HepG2 (cell line): ENCODE measurements at regions not wholly inside any gene's neighbourhood (a gene's known extent, or its start where the extent isn't known, plus 50 kb on each side); places are given as distances from the start of the nearest gene placed in this dataset.

Experiments used
- ADNP ChIP-seq: sonication (generic); formaldehyde crosslinking; IDR thresholded peaks from 2 replicates; pipeline ENCODE4 v1.4.0; 2020; ENCODE audit warnings: missing genetic modification reagents
- DR1 ChIP-seq: sonication (generic); formaldehyde crosslinking; IDR thresholded peaks from 2 replicates; pipeline ENCODE4 v1.8.0; 2021; ENCODE audit warnings: mild to moderate bottlenecking, missing genetic modification reagents, inconsistent platforms
- FOXA3 ChIP-seq: IDR thresholded peaks from 2 replicates; pipeline ENCODE4 v1.6.1; 2016; ENCODE audit warnings: missing genetic modification reagents, missing compliant biosample characterization
- PHF8 ChIP-seq: sonication (generic); formaldehyde crosslinking; IDR thresholded peaks from 2 replicates; pipeline ENCODE4 v1.5.0; 2020; ENCODE audit warnings: missing genetic modification reagents
- SMAD9 ChIP-seq: sonication (generic); formaldehyde crosslinking; IDR thresholded peaks from 2 replicates; pipeline ENCODE4 v1.5.1; 2020; ENCODE audit warnings: mild to moderate bottlenecking, missing genetic modification reagents
- ZFX ChIP-seq: sonication (generic); formaldehyde crosslinking; IDR thresholded peaks from 2 replicates; pipeline ENCODE4 v1.4.0; 2020; ENCODE audit warnings: mild to moderate bottlenecking, low read depth, missing genetic modification reagents, moderate library complexity
- ZMAT3 ChIP-seq: sonication (generic); formaldehyde crosslinking; conservative IDR thresholded peaks from 2 replicates; pipeline ENCODE4 v1.7.0; 2021; ENCODE audit warnings: missing genetic modification reagents
- ZMYM3 ChIP-seq: sonication (generic); formaldehyde crosslinking; IDR thresholded peaks from 2 replicates; pipeline ENCODE4 v1.5.1; 2020; ENCODE audit warnings: mild to moderate bottlenecking, missing genetic modification reagents
- ZNF441 ChIP-seq: sonication (generic); formaldehyde crosslinking; IDR thresholded peaks from 2 replicates; pipeline ENCODE4 v1.7.0; 2021; ENCODE audit warnings: missing genetic modification reagents, borderline replicate concordance
- ZNF556 ChIP-seq: sonication (generic); formaldehyde crosslinking; IDR thresholded peaks from 2 replicates; pipeline ENCODE4 v1.4.0; 2020; ENCODE audit warnings: mild to moderate bottlenecking, missing genetic modification reagents, borderline replicate concordance
- ZNF563 ChIP-seq: sonication (generic); formaldehyde crosslinking; IDR thresholded peaks from 2 replicates; pipeline ENCODE4 v1.8.0; 2022; ENCODE audit warnings: mild to moderate bottlenecking, moderate library complexity, missing genetic modification reagents
- TF ChIP-seq, protein P1 (sequence below): sonication (generic); formaldehyde crosslinking; IDR thresholded peaks from 2 replicates; pipeline ENCODE4 v1.4.0; 2020; ENCODE audit warnings: missing genetic modification reagents, borderline replicate concordance
- TF ChIP-seq, protein P2 (sequence below): IDR thresholded peaks from 2 replicates; pipeline ENCODE4 v1.6.1; 2012; ENCODE audit warnings: inconsistent platforms
- TF ChIP-seq, protein P3 (sequence below): sonication (generic); formaldehyde crosslinking; IDR thresholded peaks from 2 replicates; pipeline ENCODE4 v1.8.0; 2022; ENCODE audit warnings: missing genetic modification reagents, mild to moderate bottlenecking, borderline replicate concordance
- TF ChIP-seq, protein P4 (sequence below): IDR thresholded peaks from 2 replicates; pipeline ENCODE4 v1.6.1; 2018; ENCODE audit warnings: missing genetic modification reagents
- TF ChIP-seq, protein P5 (sequence below): sonication (generic); formaldehyde crosslinking; IDR thresholded peaks from 2 replicates; pipeline ENCODE4 v1.4.0; 2020; ENCODE audit warnings: missing genetic modification reagents, borderline replicate concordance
- TF ChIP-seq, protein P6 (sequence below): sonication (generic); formaldehyde crosslinking; IDR thresholded peaks from 2 replicates; pipeline ENCODE4 v1.4.0; 2020; ENCODE audit warnings: missing genetic modification reagents

DNA sequence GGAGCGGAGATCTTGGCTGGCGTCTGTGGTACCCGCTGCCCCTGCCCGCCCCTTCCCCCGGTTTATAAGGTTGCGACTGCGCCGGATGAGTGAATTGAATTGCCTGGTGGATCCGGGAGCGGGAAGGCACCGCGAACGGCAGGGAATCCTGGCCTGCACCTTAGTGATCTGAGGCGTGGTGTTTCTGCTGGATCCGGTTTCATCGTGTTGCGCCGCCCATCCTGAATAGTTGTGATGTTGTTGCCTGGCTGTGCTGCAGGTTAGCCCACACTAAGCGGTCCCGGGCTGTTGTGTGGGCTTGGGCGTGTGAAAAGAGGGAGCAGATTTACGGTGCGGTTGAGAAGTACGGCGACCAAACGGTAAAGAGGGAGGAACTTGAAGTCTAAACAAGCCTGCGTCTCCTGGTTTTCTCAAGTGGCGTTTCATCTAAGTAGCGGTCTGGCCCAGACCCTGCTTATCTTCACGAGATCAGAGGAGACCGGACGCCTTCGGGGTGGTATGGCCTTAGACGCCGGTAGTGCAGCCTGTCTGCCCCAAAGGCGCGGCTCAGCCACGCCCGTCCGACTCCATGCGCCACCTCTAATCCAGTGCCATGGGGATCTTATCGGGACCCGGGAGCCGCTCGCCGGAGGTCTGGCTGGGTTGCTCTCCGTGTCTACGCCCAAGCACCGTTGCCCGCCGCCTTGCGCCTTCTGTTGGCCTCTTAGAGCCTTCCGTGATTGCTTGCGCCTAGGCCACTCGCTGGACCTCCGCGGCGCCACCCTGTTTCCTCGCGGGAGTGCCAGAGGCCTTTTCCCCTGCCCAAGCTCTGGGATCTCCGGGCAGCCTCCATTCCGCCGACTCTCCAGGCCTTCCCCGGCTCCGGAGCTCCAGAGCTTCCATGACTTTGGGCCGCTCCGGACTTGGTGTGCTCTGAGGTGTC, 87.5 kb upstream of the RHOU start (continued):
- TF ChIP-seq ZNF556 (CRISPR knock-in tag) (no peak; the same call in 1 of the 2 replicates), PHF8 (CRISPR knock-in tag) (peak; percentile 17; the same call in 1 of the 2 replicates), DR1 (CRISPR knock-in tag) (no peak), ZNF563 (CRISPR knock-in tag) (peak; percentile 57; the same call in 1 of the 2 replicates), ZMAT3 (CRISPR knock-in tag) (peak; percentile 76; the same call in 1 of the 2 replicates), ZFX (CRISPR knock-in tag) (peak; percentile 71), ADNP (CRISPR knock-in tag) (no peak), ZNF441 (CRISPR knock-in tag) (peak; percentile 51; the same call in 1 of the 2 replicates), FOXA3 (CRISPR knock-in tag) (peak; percentile 46), ZMYM3 (CRISPR knock-in tag) (peak; percentile 40; the same call in 1 of the 2 replicates), SMAD9 (CRISPR knock-in tag) (no peak)
- TF ChIP-seq, protein P1, sequence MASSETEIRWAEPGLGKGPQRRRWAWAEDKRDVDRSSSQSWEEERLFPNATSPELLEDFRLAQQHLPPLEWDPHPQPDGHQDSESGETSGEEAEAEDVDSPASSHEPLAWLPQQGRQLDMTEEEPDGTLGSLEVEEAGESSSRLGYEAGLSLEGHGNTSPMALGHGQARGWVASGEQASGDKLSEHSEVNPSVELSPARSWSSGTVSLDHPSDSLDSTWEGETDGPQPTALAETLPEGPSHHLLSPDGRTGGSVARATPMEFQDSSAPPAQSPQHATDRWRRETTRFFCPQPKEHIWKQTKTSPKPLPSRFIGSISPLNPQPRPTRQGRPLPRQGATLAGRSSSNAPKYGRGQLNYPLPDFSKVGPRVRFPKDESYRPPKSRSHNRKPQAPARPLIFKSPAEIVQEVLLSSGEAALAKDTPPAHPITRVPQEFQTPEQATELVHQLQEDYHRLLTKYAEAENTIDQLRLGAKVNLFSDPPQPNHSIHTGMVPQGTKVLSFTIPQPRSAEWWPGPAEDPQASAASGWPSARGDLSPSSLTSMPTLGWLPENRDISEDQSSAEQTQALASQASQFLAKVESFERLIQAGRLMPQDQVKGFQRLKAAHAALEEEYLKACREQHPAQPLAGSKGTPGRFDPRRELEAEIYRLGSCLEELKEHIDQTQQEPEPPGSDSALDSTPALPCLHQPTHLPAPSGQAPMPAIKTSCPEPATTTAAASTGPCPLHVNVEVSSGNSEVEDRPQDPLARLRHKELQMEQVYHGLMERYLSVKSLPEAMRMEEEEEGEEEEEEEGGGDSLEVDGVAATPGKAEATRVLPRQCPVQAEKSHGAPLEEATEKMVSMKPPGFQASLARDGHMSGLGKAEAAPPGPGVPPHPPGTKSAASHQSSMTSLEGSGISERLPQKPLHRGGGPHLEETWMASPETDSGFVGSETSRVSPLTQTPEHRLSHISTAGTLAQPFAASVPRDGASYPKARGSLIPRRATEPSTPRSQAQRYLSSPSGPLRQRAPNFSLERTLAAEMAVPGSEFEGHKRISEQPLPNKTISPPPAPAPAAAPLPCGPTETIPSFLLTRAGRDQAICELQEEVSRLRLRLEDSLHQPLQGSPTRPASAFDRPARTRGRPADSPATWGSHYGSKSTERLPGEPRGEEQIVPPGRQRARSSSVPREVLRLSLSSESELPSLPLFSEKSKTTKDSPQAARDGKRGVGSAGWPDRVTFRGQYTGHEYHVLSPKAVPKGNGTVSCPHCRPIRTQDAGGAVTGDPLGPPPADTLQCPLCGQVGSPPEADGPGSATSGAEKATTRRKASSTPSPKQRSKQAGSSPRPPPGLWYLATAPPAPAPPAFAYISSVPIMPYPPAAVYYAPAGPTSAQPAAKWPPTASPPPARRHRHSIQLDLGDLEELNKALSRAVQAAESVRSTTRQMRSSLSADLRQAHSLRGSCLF, result 0 out of 2 replicates have a peak, but pooled peaks have one; percentile 31
- TF ChIP-seq, protein P2, sequence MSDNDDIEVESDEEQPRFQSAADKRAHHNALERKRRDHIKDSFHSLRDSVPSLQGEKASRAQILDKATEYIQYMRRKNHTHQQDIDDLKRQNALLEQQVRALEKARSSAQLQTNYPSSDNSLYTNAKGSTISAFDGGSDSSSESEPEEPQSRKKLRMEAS, result no peak; the same call in none of the 2 replicates
- TF ChIP-seq, protein P3, sequence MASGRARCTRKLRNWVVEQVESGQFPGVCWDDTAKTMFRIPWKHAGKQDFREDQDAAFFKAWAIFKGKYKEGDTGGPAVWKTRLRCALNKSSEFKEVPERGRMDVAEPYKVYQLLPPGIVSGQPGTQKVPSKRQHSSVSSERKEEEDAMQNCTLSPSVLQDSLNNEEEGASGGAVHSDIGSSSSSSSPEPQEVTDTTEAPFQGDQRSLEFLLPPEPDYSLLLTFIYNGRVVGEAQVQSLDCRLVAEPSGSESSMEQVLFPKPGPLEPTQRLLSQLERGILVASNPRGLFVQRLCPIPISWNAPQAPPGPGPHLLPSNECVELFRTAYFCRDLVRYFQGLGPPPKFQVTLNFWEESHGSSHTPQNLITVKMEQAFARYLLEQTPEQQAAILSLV (CRISPR knock-in tag), result 0 out of 2 replicates have a peak, but pooled peaks have one; percentile 24
- TF ChIP-seq, protein P4, sequence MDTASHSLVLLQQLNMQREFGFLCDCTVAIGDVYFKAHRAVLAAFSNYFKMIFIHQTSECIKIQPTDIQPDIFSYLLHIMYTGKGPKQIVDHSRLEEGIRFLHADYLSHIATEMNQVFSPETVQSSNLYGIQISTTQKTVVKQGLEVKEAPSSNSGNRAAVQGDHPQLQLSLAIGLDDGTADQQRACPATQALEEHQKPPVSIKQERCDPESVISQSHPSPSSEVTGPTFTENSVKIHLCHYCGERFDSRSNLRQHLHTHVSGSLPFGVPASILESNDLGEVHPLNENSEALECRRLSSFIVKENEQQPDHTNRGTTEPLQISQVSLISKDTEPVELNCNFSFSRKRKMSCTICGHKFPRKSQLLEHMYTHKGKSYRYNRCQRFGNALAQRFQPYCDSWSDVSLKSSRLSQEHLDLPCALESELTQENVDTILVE (CRISPR knock-in tag), result no peak
- TF ChIP-seq, protein P5, sequence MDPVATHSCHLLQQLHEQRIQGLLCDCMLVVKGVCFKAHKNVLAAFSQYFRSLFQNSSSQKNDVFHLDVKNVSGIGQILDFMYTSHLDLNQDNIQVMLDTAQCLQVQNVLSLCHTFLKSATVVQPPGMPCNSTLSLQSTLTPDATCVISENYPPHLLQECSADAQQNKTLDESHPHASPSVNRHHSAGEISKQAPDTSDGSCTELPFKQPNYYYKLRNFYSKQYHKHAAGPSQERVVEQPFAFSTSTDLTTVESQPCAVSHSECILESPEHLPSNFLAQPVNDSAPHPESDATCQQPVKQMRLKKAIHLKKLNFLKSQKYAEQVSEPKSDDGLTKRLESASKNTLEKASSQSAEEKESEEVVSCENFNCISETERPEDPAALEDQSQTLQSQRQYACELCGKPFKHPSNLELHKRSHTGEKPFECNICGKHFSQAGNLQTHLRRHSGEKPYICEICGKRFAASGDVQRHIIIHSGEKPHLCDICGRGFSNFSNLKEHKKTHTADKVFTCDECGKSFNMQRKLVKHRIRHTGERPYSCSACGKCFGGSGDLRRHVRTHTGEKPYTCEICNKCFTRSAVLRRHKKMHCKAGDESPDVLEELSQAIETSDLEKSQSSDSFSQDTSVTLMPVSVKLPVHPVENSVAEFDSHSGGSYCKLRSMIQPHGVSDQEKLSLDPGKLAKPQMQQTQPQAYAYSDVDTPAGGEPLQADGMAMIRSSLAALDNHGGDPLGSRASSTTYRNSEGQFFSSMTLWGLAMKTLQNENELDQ (CRISPR knock-in tag), result peak; percentile 33; the same call in 1 of the 2 replicates
- TF ChIP-seq, protein P6, sequence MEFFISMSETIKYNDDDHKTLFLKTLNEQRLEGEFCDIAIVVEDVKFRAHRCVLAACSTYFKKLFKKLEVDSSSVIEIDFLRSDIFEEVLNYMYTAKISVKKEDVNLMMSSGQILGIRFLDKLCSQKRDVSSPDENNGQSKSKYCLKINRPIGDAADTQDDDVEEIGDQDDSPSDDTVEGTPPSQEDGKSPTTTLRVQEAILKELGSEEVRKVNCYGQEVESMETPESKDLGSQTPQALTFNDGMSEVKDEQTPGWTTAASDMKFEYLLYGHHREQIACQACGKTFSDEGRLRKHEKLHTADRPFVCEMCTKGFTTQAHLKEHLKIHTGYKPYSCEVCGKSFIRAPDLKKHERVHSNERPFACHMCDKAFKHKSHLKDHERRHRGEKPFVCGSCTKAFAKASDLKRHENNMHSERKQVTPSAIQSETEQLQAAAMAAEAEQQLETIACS (CRISPR knock-in tag), result no peak
